GM23248 (cell line): ENCODE measurements at regions not wholly inside any gene's neighbourhood (a gene's known extent, or its start where the extent isn't known, plus 50 kb on each side); places are given as distances from the start of the nearest gene placed in this dataset.

Experiments
- EZH2 ChIP-seq: fragments of 200-600 bp; sonication (generic); IDR thresholded peaks from 2 replicates; pipeline ENCODE4 v1.6.1; 2018; ENCODE audit warnings: antibody characterized with exemption, mild to moderate bottlenecking; ENCODE audit not compliant: insufficient read depth, poor library complexity, severe bottlenecking
- EZH2phosphoT487 ChIP-seq: fragments of 200-600 bp; sonication (generic); IDR thresholded peaks from 2 replicates; pipeline ENCODE4 v1.6.1; 2018; ENCODE audit warnings: antibody characterized with exemption, moderate library complexity, mild to moderate bottlenecking, low read depth; ENCODE audit not compliant: insufficient read depth

- TF ChIP-seq EZH2, result no peak
- TF ChIP-seq EZH2phosphoT487, result no peak
Measured at GRCh38 chr6:16849280-16849987, 88.2 kb upstream of the ATXN1 start.
